DOHH2 (cell line): ENCODE measurements at regions not wholly inside any gene's neighbourhood (a gene's known extent, or its start where the extent isn't known, plus 50 kb on each side); places are given as distances from the start of the nearest gene placed in this dataset.

Experiments used
- EZH2phosphoT487 ChIP-seq: fragments of 200-600 bp; sonication (generic); IDR thresholded peaks from 2 replicates; pipeline ENCODE4 v1.6.1; 2017; ENCODE audit warnings: borderline replicate concordance, mild to moderate bottlenecking, antibody characterized with exemption, low read length, moderate library complexity, mixed read lengths
- TF ChIP-seq, protein P1 (sequence below): fragments of 200-600 bp; sonication (generic); IDR thresholded peaks from one replicate; pipeline ENCODE4 v1.5.1; 2014; ENCODE audit warnings: antibody characterized with exemption, mild to moderate bottlenecking, low read depth, low read length; ENCODE audit not compliant: poor library complexity, severe bottlenecking

DNA sequence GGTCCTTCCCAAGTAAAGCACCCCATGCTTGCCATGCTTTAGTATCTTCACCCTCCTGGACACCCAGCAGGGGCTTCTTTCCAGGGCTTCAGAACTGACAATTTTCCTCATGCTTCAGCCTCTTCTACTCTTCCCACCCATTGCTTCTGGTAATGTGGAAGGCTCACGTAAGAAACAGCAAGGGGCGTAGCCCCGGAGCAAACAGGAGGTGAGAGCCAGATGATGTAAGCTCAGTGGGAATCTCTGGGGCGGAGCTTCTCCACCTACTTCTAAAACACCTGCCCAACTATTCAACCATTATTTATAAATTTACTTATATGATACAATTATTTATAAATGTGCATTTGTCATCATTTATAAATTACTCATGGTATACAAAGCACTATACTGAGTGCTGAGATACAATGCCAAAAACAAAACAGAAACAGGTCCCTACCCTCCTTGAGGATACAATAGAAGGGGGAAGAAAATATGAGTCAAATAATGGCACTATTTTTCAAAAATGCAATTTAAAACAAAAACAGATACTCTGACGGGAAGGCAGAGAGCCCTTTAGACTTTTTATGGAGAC lies 140.1 kb upstream of the CAMK1G start:
- TF ChIP-seq, protein P1, sequence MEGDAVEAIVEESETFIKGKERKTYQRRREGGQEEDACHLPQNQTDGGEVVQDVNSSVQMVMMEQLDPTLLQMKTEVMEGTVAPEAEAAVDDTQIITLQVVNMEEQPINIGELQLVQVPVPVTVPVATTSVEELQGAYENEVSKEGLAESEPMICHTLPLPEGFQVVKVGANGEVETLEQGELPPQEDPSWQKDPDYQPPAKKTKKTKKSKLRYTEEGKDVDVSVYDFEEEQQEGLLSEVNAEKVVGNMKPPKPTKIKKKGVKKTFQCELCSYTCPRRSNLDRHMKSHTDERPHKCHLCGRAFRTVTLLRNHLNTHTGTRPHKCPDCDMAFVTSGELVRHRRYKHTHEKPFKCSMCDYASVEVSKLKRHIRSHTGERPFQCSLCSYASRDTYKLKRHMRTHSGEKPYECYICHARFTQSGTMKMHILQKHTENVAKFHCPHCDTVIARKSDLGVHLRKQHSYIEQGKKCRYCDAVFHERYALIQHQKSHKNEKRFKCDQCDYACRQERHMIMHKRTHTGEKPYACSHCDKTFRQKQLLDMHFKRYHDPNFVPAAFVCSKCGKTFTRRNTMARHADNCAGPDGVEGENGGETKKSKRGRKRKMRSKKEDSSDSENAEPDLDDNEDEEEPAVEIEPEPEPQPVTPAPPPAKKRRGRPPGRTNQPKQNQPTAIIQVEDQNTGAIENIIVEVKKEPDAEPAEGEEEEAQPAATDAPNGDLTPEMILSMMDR: no peak
- no peak for TF ChIP-seq EZH2phosphoT487
